GM23338 (cell line): ENCODE measurements at regions not wholly inside any gene's neighbourhood (a gene's known extent, or its start where the extent isn't known, plus 50 kb on each side); places are given as distances from the start of the nearest gene placed in this dataset.

ENCODE experiments used
- ATAC-seq: fragments of 200-7000 bp; cut with Tn5 transposase; 3 replicates; pipeline ENCODE4 v1.9.1; 2020
- DNase-seq: peaks from one replicate; pipeline ENCODE4 v3.0.0-alpha.2; 2015; ENCODE audit warnings: low spot score
- H2AFZ ChIP-seq: fragments of 200-600 bp; sonication (generic); 2 replicates; pipeline ENCODE4 v1.8.0; 2016; ENCODE audit warnings: antibody characterized with exemption, mild to moderate bottlenecking, moderate library complexity
- H3F3A ChIP-seq: fragments of 200-600 bp; sonication (generic); replicated peaks from 2 replicates; pipeline ENCODE4 v1.8.0; 2017; ENCODE audit warnings: antibody characterized with exemption, mixed run types, low read depth
- H3K27ac ChIP-seq: fragments of 200-600 bp; sonication (generic); 2 replicates; pipeline ENCODE4 v1.6.1; 2016; ENCODE audit warnings: low read depth
- H3K27me3 ChIP-seq: fragments of 200-600 bp; sonication (generic); 2 replicates; pipeline ENCODE4 v1.8.0; 2016; ENCODE audit warnings: mild to moderate bottlenecking, mixed run types, moderate library complexity; ENCODE audit not compliant: insufficient read depth
- H3K36me3 ChIP-seq: fragments of 200-600 bp; sonication (generic); 2 replicates; pipeline ENCODE4 v1.8.0; 2016; ENCODE audit warnings: mild to moderate bottlenecking; ENCODE audit not compliant: insufficient read depth
- H3K4me1 ChIP-seq: fragments of 200-600 bp; sonication (generic); 2 replicates; pipeline ENCODE4 v1.8.0; 2016; ENCODE audit warnings: mild to moderate bottlenecking, moderate library complexity; ENCODE audit not compliant: insufficient read depth
- H3K4me2 ChIP-seq: fragments of 200-600 bp; sonication (generic); 2 replicates; pipeline ENCODE4 v1.7.1; 2017; ENCODE audit warnings: mixed run types
- H3K4me3 ChIP-seq: fragments of 200-600 bp; sonication (generic); 2 replicates; pipeline ENCODE4 v1.6.1; 2016; ENCODE audit warnings: mixed run types
- H3K79me2 ChIP-seq: fragments of 200-600 bp; sonication (generic); replicated peaks from 2 replicates; pipeline ENCODE4 v1.8.0; 2017; ENCODE audit warnings: mild to moderate bottlenecking; ENCODE audit not compliant: insufficient read depth
- H3K9me2 ChIP-seq: fragments of 200-600 bp; sonication (generic); 2 replicates; pipeline ENCODE4 v1.8.0; 2017; ENCODE audit not compliant: insufficient read depth
- H4K20me1 ChIP-seq: fragments of 200-600 bp; sonication (generic); replicated peaks from 2 replicates; pipeline ENCODE4 v1.8.0; 2017; ENCODE audit warnings: mild to moderate bottlenecking; ENCODE audit not compliant: insufficient read depth
- H3K27ac Mint-ChIP-seq: 2 replicates; pipeline ENCODE4 v1.8.0; 2020; ENCODE audit warnings: inconsistent platforms, mild to moderate bottlenecking, moderate library complexity, mixed read lengths
- H3K27me3 Mint-ChIP-seq: 3 replicates; pipeline ENCODE4 v1.8.0; 2022; ENCODE audit warnings: low read depth, mild to moderate bottlenecking, moderate library complexity, mixed read lengths, inconsistent platforms; ENCODE audit not compliant: insufficient read depth, poor library complexity
- H3K36me3 Mint-ChIP-seq: 3 replicates; pipeline ENCODE4 v1.8.0; 2021; ENCODE audit warnings: low read depth, mild to moderate bottlenecking, inconsistent platforms, moderate library complexity, mixed read lengths
- H3K4me1 Mint-ChIP-seq: 3 replicates; pipeline ENCODE4 v1.8.0; 2020; ENCODE audit warnings: mild to moderate bottlenecking, inconsistent platforms, mixed read lengths
- H3K4me3 Mint-ChIP-seq: 3 replicates; pipeline ENCODE4 v1.8.0; 2021; ENCODE audit warnings: moderate library complexity, mild to moderate bottlenecking, inconsistent platforms, mixed read lengths
- H3K9me3 Mint-ChIP-seq: 3 replicates; pipeline ENCODE4 v1.8.0; 2020; ENCODE audit warnings: moderate library complexity, mild to moderate bottlenecking, inconsistent platforms, mixed read lengths
- CREB1 ChIP-seq: fragments of 250-450 bp; sonication (Bioruptor Pico); IDR thresholded peaks from 2 replicates; pipeline ENCODE4 v1.5.0; 2020; ENCODE audit warnings: low read depth, mild to moderate bottlenecking, moderate library complexity
- EZH2 ChIP-seq: fragments of 200-600 bp; sonication (generic); IDR thresholded peaks from one replicate; pipeline ENCODE4 v1.8.0; 2017; ENCODE audit warnings: antibody characterized with exemption, mild to moderate bottlenecking, low read depth; ENCODE audit not compliant: unreplicated experiment
- EZH2phosphoT487 ChIP-seq: fragments of 200-600 bp; sonication (generic); IDR thresholded peaks from one replicate; pipeline ENCODE4 v1.8.1; 2018; ENCODE audit warnings: antibody characterized with exemption; ENCODE audit not compliant: unreplicated experiment
- JUNB ChIP-seq: IDR thresholded peaks from one replicate; pipeline ENCODE4 v1.6.1; 2016; ENCODE audit warnings: antibody characterized with exemption; ENCODE audit not compliant: unreplicated experiment
- POLR2AphosphoS5 ChIP-seq: IDR thresholded peaks from 2 replicates; pipeline ENCODE4 v1.6.1; 2016; ENCODE audit warnings: antibody characterized with exemption, low read depth
- STAT1 ChIP-seq: IDR thresholded peaks from one replicate; pipeline ENCODE4 v1.6.1; 2016; ENCODE audit warnings: antibody characterized with exemption; ENCODE audit not compliant: unreplicated experiment
- TF ChIP-seq, protein P1 (sequence below): fragments of 250-450 bp; sonication (Bioruptor Pico); IDR thresholded peaks from 2 replicates; pipeline ENCODE4 v1.5.0; 2020; ENCODE audit warnings: mild to moderate bottlenecking, moderate library complexity
- TF ChIP-seq, protein P2 (sequence below), 2 experiments: fragments of 200-600 bp in 1 of 2; sonication (generic) in 1 of 2; conservative IDR thresholded peaks; 2 replicates each; pipeline versions ENCODE4 v1.5.1 to v1.6.1; 2016 to 2017; ENCODE audit warnings: antibody characterized with exemption in 2 of 2, low read depth in 2 of 2, mild to moderate bottlenecking in 2 of 2, moderate library complexity in 1 of 2
- TF ChIP-seq, protein P3 (sequence below): IDR thresholded peaks from one replicate; pipeline ENCODE4 v1.6.1; 2018; ENCODE audit warnings: antibody characterized with exemption; ENCODE audit not compliant: unreplicated experiment

DNA sequence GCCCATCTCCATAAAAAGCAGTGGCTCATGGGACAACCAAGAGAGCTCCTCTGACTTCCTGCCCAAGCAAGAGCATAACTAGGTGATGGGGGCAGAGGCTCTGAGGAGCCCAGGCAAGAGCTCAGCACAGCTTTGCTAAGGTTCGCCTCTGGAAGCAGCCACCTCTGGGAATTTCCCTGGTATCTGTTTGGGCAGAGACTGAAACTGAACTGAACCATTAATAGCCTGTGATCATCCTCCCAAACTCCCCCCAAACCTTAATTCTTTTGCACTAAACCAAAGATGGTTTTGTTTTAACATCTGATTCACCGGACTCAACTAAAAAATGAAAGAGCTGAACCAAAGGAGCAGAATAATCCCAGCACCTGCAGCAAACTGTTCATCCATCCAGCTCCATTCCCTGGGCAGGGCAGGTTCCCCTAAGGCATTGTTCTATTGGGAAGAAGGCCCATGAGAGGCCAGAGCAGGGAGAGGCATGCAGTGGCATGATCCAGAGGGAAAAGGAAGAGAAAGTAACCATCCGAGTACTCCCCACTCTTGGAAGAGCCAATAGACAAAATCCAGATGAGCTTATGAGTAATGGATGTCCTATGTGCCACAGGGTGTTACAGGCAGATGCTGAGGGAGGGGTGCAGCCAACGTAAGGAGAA lies 77.8 kb upstream of the KAZN start (continued):
- TF ChIP-seq, protein P1, sequence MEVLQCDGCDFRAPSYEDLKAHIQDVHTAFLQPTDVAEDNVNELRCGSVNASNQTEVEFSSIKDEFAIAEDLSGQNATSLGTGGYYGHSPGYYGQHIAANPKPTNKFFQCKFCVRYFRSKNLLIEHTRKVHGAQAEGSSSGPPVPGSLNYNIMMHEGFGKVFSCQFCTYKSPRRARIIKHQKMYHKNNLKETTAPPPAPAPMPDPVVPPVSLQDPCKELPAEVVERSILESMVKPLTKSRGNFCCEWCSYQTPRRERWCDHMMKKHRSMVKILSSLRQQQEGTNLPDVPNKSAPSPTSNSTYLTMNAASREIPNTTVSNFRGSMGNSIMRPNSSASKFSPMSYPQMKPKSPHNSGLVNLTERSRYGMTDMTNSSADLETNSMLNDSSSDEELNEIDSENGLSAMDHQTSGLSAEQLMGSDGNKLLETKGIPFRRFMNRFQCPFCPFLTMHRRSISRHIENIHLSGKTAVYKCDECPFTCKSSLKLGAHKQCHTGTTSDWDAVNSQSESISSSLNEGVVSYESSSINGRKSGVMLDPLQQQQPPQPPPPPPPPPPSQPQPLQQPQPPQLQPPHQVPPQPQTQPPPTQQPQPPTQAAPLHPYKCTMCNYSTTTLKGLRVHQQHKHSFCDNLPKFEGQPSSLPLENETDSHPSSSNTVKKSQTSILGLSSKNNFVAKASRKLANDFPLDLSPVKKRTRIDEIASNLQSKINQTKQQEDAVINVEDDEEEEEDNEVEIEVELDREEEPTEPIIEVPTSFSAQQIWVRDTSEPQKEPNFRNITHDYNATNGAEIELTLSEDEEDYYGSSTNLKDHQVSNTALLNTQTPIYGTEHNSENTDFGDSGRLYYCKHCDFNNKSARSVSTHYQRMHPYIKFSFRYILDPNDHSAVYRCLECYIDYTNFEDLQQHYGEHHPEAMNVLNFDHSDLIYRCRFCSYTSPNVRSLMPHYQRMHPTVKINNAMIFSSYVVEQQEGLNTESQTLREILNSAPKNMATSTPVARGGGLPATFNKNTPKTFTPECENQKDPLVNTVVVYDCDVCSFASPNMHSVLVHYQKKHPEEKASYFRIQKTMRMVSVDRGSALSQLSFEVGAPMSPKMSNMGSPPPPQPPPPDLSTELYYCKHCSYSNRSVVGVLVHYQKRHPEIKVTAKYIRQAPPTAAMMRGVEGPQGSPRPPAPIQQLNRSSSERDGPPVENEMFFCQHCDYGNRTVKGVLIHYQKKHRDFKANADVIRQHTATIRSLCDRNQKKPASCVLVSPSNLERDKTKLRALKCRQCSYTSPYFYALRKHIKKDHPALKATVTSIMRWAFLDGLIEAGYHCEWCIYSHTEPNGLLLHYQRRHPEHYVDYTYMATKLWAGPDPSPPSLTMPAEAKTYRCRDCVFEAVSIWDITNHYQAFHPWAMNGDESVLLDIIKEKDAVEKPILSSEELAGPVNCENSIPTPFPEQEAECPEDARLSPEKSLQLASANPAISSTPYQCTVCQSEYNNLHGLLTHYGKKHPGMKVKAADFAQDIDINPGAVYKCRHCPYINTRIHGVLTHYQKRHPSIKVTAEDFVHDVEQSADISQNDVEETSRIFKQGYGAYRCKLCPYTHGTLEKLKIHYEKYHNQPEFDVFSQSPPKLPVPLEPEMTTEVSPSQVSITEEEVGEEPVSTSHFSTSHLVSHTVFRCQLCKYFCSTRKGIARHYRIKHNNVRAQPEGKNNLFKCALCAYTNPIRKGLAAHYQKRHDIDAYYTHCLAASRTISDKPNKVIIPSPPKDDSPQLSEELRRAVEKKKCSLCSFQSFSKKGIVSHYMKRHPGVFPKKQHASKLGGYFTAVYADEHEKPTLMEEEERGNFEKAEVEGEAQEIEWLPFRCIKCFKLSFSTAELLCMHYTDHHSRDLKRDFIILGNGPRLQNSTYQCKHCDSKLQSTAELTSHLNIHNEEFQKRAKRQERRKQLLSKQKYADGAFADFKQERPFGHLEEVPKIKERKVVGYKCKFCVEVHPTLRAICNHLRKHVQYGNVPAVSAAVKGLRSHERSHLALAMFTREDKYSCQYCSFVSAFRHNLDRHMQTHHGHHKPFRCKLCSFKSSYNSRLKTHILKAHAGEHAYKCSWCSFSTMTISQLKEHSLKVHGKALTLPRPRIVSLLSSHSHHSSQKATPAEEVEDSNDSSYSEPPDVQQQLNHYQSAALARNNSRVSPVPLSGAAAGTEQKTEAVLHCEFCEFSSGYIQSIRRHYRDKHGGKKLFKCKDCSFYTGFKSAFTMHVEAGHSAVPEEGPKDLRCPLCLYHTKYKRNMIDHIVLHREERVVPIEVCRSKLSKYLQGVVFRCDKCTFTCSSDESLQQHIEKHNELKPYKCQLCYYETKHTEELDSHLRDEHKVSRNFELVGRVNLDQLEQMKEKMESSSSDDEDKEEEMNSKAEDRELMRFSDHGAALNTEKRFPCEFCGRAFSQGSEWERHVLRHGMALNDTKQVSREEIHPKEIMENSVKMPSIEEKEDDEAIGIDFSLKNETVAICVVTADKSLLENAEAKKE (CRISPR knock-in tag), result no peak
- no peak for TF ChIP-seq EZH2
- TF ChIP-seq EZH2phosphoT487, result no peak
- TF ChIP-seq STAT1, result no peak
- TF ChIP-seq POLR2AphosphoS5, result no peak
- TF ChIP-seq, protein P2, sequence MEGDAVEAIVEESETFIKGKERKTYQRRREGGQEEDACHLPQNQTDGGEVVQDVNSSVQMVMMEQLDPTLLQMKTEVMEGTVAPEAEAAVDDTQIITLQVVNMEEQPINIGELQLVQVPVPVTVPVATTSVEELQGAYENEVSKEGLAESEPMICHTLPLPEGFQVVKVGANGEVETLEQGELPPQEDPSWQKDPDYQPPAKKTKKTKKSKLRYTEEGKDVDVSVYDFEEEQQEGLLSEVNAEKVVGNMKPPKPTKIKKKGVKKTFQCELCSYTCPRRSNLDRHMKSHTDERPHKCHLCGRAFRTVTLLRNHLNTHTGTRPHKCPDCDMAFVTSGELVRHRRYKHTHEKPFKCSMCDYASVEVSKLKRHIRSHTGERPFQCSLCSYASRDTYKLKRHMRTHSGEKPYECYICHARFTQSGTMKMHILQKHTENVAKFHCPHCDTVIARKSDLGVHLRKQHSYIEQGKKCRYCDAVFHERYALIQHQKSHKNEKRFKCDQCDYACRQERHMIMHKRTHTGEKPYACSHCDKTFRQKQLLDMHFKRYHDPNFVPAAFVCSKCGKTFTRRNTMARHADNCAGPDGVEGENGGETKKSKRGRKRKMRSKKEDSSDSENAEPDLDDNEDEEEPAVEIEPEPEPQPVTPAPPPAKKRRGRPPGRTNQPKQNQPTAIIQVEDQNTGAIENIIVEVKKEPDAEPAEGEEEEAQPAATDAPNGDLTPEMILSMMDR (conservative IDR thresholded peaks at IDR 0.05; ENCODE audit: low read depth in 2 of 2), result no peak

DNA sequence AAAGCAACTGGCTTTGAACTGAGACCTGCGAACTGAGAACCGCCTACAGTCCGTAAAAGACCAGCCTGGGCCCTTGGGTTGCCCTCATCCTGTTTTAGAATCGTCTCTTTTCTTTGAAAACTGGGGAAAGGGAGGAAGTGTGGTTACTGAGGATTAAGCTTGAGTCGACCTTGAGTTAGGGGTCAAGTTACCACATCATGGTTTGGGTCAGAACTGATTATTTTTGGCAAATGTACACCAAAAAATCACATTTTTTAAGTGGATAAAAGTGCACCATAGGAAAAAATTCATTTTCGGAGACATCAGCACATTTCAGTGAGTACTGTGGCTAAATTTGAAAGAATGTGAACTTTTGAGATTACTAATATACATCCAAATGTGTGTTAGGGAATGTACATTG lies 76.9 kb upstream of the KAZN start:
- TF ChIP-seq, protein P2 (conservative IDR thresholded peaks at IDR 0.05; ENCODE audit: low read depth in 2 of 2), result no peak
- TF ChIP-seq EZH2, result no peak
- TF ChIP-seq JUNB, result no peak
- no peak for TF ChIP-seq STAT1
- TF ChIP-seq, protein P3, sequence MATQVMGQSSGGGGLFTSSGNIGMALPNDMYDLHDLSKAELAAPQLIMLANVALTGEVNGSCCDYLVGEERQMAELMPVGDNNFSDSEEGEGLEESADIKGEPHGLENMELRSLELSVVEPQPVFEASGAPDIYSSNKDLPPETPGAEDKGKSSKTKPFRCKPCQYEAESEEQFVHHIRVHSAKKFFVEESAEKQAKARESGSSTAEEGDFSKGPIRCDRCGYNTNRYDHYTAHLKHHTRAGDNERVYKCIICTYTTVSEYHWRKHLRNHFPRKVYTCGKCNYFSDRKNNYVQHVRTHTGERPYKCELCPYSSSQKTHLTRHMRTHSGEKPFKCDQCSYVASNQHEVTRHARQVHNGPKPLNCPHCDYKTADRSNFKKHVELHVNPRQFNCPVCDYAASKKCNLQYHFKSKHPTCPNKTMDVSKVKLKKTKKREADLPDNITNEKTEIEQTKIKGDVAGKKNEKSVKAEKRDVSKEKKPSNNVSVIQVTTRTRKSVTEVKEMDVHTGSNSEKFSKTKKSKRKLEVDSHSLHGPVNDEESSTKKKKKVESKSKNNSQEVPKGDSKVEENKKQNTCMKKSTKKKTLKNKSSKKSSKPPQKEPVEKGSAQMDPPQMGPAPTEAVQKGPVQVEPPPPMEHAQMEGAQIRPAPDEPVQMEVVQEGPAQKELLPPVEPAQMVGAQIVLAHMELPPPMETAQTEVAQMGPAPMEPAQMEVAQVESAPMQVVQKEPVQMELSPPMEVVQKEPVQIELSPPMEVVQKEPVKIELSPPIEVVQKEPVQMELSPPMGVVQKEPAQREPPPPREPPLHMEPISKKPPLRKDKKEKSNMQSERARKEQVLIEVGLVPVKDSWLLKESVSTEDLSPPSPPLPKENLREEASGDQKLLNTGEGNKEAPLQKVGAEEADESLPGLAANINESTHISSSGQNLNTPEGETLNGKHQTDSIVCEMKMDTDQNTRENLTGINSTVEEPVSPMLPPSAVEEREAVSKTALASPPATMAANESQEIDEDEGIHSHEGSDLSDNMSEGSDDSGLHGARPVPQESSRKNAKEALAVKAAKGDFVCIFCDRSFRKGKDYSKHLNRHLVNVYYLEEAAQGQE, result no peak
- TF ChIP-seq CREB1 (CRISPR knock-in tag), result no peak
- H3K9me3 Mint-ChIP-seq, result no peaks in the 10 kb centered on the region
- Histone ChIP-seq H3K36me3 (no peaks in the 10 kb centered on the region), H3K4me1 (no peaks in the 10 kb centered on the region), H3K4me3 (no peak overlapping the region), H3K9me2 (0 out of 2 replicates have a peak, but pooled peaks cover 5% of the 10 kb centered on the region), H4K20me1 (no peaks in the 10 kb centered on the region), H2AFZ (no peak overlapping the region), H3F3A (no peaks in the 10 kb centered on the region), H3K27me3 (no peaks in the 10 kb centered on the region), H3K27ac (no peak overlapping the region), H3K79me2 (no peaks in the 10 kb centered on the region), H3K4me2 (no peak overlapping the region)
- peaks cover 2% of the 10 kb centered on the region for H3K27me3 Mint-ChIP-seq
- no peak overlapping the region for H3K4me3 Mint-ChIP-seq
- no peak overlapping the region for H3K27ac Mint-ChIP-seq
- no peaks in the 10 kb centered on the region for H3K36me3 Mint-ChIP-seq
- no peak for DNase-seq
- no peak for ATAC-seq
- H3K4me1 Mint-ChIP-seq, result no peaks in the 10 kb centered on the region
